Esophagus (tissue), 2 donors: ENCODE measurements at regions not wholly inside any gene's neighbourhood (a gene's known extent, or its start where the extent isn't known, plus 50 kb on each side); places are given as distances from the start of the nearest gene placed in this dataset.

Experiments
- H3K27ac ChIP-seq, 2 donors: one replicate each; pipeline ENCODE4 v1.5.1; 2013; ENCODE audit warnings: low read depth in 2 of 2, mild to moderate bottlenecking in 2 of 2, inconsistent platforms in 1 of 2, low read length in 1 of 2, moderate library complexity in 1 of 2
- H3K27me3 ChIP-seq, 2 donors: one replicate each; pipeline ENCODE4 v1.6.1; 2013; ENCODE audit warnings: low read length in 2 of 2, control low read depth in 1 of 2, mild to moderate bottlenecking in 1 of 2; ENCODE audit not compliant: insufficient read depth in 2 of 2, control insufficient read depth in 1 of 2
- H3K36me3 ChIP-seq, 2 donors: one replicate each; pipeline ENCODE4 v1.6.1; 2013; ENCODE audit warnings: low read length in 1 of 2; ENCODE audit not compliant: control insufficient read depth in 2 of 2, insufficient read depth in 2 of 2
- H3K4me1 ChIP-seq, 2 donors: one replicate each; pipeline ENCODE4 v1.6.1; 2013; ENCODE audit warnings: low read length in 1 of 2; ENCODE audit not compliant: control insufficient read depth in 2 of 2, insufficient read depth in 2 of 2
- H3K4me3 ChIP-seq, 2 donors: one replicate each; pipeline ENCODE4 v1.5.1; 2013; ENCODE audit warnings: low read length in 2 of 2, mild to moderate bottlenecking in 2 of 2, low read depth in 1 of 2, moderate library complexity in 1 of 2
- H3K9me3 ChIP-seq, 2 donors: one replicate each; pipeline ENCODE4 v1.6.1; 2013; ENCODE audit warnings: mild to moderate bottlenecking in 2 of 2, low read depth in 1 of 2, low read length in 1 of 2, moderate library complexity in 1 of 2; ENCODE audit not compliant: control insufficient read depth in 2 of 2, insufficient read depth in 1 of 2
- WGBS, 2 donors: extraction: QIAGEN DNeasy Blood & Tissue Kit; methylation state at CpG; one replicate each; pipeline ENCODE4 v1.1.7; 2013; 5-methylcytosine and 5-hydroxymethylcytosine counted together
- donor health status: healthy with polysubstance abuse.
- donor health status: Bipolar disorder and iron deficiency.

DNA sequence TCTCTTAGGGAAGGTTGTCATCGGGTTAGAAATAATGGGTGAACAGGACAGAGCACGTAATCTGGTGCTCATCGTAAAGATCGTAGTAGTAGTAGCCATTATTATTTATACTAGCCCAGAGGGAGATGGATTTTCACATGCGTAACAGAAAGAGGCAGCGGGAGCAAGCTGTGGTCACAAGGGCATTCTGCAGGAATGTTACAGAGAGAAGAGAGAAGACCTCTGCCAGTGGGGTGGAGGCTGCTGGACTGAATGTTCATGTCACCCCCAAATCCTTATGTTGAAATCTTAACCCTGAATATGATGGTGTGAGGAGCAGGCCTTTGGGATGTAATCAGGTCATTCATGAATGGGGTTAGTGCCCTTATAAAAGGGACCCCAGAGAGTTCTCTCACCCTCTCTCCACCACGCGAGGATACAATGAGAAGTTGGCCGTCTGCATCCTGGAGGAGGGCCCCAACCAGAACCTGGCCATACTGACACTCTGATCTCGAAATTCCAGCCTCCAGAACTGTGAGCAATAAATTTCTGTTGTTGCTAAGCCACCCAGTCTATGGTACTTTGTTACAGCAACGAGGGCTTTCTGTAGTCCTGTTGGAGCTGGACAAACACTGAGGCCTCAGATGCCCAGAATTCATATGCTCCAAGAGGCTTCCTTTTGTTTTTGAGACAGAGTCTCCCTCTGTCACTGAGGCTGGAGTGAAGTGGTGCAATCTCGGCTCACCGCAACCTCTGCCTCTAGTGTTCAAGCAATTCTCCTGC is 131.2 kb upstream of the MED13L start:
- Histone ChIP-seq H3K4me1 (no peaks in the 10 kb centered on the region), H3K27me3 (no peaks in the 10 kb centered on the region), H3K27ac (no peak overlapping the region), H3K4me3 (no peak overlapping the region), H3K9me3 (no peaks in the 10 kb centered on the region), H3K36me3 (no peaks in the 10 kb centered on the region)
- 92 to 94% methylated on average over 13 of the region's 13 CpGs for WGBS, 2 donors

DNA sequence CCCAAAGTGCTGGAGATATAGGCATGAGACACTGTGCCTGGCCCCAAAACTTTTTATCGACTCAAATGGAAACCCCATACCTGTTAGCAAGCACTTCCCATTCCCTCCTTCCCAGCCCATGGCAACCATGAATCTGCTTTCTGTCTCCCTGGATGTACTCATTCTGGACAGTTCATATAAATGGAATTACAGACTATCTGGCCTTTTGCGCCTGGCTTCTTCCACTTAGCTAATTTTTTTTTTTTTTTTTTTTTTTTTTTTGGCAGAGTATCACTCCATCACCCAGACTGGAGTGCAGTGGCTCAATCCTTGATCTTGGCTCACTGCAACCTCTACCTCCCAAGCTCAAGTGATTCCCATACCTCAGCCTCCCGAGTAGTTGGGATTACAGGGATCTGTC is 134.5 kb upstream of the MED13L start:
- H3K36me3 ChIP-seq, result no peaks in the 10 kb centered on the region
- H3K27me3 ChIP-seq, result no peaks in the 10 kb centered on the region
- no peaks in the 10 kb centered on the region for H3K4me1 ChIP-seq
- no peak overlapping the region for H3K4me3 ChIP-seq
- 84 to 95% methylated on average over 3 of the region's 3 CpGs for WGBS, 2 donors
- no peaks in the 10 kb centered on the region for H3K9me3 ChIP-seq
- no peak overlapping the region for H3K27ac ChIP-seq

DNA sequence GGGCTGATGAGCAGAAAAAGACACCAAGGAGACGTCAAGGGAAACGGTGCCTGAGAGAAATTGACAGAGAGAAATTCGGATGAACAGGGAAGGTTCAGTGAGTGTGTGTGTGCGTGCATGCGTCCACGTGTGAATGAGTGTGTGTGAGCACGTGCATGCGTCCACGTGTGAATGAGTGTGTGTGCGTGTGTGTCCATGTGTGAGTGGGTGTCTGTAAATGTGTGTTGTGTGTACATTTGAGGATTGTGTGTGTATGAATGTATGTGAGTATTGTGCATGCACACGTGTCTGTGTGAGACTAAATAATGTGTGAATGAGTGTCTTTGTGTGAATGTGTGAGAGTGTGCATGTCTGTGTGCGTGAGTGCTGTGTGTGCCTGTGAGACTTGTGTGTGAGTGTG is 137.4 kb upstream of the MED13L start:
- WGBS, 2 donors, result 79 to 81% methylated on average over 12 of the region's 12 CpGs
- Histone ChIP-seq H3K36me3 (no peaks in the 10 kb centered on the region), H3K9me3 (no peaks in the 10 kb centered on the region), H3K4me1 (no peaks in the 10 kb centered on the region), H3K27ac (no peak overlapping the region), H3K4me3 (no peak overlapping the region), H3K27me3 (no peaks in the 10 kb centered on the region)

DNA sequence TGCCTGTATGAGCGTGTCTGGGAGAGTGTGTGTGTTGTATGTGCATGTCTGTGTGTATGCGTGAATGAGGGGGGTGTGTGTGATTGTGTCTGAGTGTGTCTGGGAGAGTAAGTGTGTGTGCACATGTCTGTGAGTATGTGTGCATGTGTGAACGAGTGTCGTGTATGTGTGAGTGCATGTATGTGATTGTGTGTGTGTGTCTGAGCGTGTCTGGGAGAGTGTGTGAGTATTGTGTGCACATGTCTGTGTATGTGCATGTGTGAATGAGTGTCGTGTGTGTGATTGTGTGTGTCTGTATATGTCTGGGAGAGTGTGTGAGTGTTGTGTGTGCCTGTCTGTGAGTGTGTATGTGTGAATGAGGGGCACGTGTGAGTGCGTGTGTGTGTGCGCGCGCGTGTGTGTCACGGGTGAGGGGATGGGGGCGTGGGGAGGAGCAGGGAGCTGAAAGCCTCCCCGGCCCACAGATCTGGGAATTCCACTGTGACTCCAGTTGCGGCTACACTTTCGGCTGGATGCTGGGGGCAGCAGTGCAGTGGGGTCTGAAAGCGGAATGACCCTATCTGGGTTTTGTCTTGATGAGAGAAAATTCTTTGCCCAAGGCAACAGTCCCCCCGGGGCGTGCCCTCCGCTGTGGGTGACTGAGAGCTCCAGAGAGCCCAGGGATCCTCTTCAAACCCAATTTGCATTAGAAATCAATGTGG is 138.1 kb upstream of the MED13L start:
- Histone ChIP-seq H3K27me3 (no peaks in the 10 kb centered on the region), H3K4me3 (no peak overlapping the region), H3K36me3 (no peaks in the 10 kb centered on the region), H3K9me3 (no peaks in the 10 kb centered on the region), H3K4me1 (no peaks in the 10 kb centered on the region), H3K27ac (no peak overlapping the region)
- WGBS, 2 donors, result 90 to 91% methylated on average over 21 of the region's 21 CpGs

DNA sequence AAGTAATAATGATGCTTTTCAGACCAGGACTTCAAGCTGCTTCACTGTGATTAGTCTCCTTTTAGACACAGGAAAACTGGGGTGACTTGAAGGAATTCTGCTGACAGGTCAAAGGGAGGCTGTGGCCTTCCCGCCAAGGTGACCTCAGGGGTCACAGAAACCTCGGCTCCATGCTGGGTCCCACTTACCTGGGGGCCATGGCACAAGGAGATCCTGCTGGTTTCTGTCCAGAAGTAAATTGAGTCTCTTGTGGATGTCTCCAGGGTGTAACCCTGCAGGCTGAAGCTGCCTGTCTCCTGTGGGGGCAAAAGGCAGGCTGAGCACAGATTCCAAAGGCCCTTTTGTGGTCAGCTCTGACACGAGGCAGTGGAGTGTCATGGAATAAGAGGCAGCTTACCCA is 138.7 kb upstream of the MED13L start:
- H3K9me3 ChIP-seq, result no peaks in the 10 kb centered on the region
- H3K27me3 ChIP-seq, result no peaks in the 10 kb centered on the region
- WGBS, 2 donors, result 50 to 54% methylated on average over 3 of the region's 3 CpGs
- no peak overlapping the region for H3K27ac ChIP-seq
- H3K4me1 ChIP-seq, result no peaks in the 10 kb centered on the region
- no peaks in the 10 kb centered on the region for H3K36me3 ChIP-seq
- no peak overlapping the region for H3K4me3 ChIP-seq

DNA sequence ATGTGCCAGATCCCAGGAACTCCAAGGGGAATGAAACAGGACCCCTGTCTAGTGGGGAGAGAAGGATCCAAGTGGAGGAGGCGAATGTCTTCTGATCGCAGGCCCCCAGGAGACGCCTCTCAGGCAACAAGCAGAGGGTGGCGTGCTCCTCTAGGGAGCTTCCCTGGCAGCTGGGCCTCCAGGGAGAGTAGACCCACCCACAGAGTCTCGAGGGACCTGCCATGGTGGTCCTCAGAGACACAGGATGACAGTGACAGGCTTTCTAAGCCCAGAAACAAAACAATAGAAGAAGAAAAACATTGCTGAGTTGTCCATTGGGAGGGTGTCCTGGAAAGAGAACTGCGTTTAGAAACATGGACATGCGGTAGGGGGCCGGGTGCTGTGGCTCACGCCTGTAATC is 140.6 kb upstream of the MAP1LC3B2 start:
- Histone ChIP-seq H3K9me3 (no peaks in the 10 kb centered on the region), H3K4me1 (no peaks in the 10 kb centered on the region), H3K27me3 (no peaks in the 10 kb centered on the region), H3K4me3 (no peak overlapping the region), H3K36me3 (no peaks in the 10 kb centered on the region), H3K27ac (no peak overlapping the region)
- 87 to 92% methylated on average over 9 of the region's 9 CpGs for WGBS, 2 donors

DNA sequence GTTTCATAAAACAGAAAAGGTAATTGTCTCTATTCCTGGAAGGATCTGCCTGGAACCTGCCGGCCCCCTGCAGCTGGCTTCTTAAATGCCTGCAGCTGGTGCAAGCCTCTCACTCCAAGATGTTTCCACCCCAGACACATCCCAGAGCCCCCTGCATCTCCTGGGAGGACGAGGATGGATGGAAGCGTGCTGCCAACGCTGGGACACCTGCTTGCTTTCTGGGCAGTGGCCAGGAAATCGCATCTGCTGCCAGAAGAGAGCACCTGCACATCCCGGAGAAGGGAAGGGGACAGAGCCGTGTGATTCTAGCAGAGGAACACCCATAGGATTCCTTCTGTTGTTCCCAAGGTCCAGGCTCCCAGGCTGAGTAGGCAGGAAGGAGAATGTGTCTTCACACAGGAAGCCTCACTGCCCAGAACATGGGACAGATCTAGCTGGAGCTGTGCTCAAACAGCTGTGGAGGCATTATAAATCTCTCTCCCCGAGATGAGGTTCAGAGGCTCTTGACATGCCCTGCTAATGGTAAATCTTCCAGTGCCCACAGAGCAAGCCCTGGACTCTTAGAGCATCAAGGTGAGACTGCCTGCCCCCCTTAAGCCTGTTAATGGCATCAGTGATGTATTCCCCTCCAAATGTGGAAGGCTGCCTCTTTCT is 138.8 kb upstream of the MAP1LC3B2 start:
- no peak overlapping the region for H3K4me3 ChIP-seq
- 61 to 67% methylated on average over 8 of the region's 8 CpGs for WGBS, 2 donors
- H3K9me3 ChIP-seq, result no peaks in the 10 kb centered on the region
- H3K27me3 ChIP-seq, result no peaks in the 10 kb centered on the region
- no peak overlapping the region for H3K27ac ChIP-seq
- no peaks in the 10 kb centered on the region for H3K36me3 ChIP-seq
- H3K4me1 ChIP-seq, result no peaks in the 10 kb centered on the region

DNA sequence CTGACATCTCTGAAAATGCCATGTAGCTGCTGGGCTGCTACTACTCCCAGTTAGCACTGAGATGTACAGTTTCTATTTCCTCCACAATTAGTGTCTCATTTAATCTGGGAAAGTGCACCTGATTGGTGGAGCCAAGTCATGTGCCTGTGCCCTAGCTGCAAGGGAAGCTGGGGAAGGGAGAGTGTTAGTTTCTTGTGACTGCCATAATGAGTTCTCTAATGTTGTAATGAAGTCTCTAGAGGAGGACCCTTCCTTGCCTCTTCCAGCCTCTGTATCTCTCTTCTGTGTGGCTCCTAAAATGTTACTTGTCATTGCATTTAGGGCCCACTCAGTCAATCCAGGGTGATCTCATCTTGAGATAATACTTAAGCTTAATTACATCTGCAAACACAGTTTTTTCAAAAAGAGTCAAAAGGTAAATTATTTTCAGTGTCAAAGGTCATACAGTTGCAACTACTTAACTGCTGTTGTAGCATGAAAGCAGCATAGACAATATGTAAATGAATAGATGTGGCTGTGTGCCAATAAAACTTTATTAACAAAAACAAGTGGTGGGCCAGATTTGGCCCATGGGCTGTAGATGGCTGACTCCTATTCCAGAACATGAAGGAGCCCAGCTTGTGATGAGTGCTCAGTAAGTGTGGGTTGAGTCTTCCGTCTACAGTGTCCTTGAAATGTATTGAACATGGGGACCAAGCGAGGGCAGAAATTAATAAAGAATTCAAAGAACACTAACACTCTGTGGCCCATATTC is 137.2 kb upstream of the MAP1LC3B2 start:
- Histone ChIP-seq H3K4me1 (no peaks in the 10 kb centered on the region), H3K27ac (no peak overlapping the region), H3K9me3 (no peaks in the 10 kb centered on the region), H3K4me3 (no peak overlapping the region), H3K27me3 (no peaks in the 10 kb centered on the region), H3K36me3 (no peaks in the 10 kb centered on the region)
- WGBS, 2 donors, result 95 to 98% methylated on average over 2 of the region's 2 CpGs

DNA sequence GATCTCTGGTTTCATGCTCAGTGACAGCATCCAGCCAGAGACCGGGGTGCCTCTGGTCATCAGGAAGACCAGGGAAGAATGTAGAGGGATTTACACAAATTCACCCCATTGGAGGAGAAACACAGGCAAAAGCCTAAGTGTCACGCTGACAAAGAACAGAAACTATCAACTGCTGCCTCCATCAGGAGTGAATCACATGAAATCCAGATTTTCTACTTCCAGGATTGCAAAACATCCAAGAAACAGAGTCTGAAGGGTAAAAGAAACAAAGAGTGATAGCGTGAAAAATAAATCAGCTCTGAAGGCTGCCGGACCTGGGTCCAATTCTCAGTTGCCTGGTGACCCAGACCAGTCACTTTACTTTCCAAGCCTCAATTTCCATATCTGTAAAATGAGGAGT is 136.1 kb upstream of the MAP1LC3B2 start:
- no peak overlapping the region for H3K27ac ChIP-seq
- no peaks in the 10 kb centered on the region for H3K9me3 ChIP-seq
- no peak overlapping the region for H3K4me3 ChIP-seq
- H3K36me3 ChIP-seq, result no peaks in the 10 kb centered on the region
- WGBS, 2 donors, result 39 to 52% methylated on average over 4 of the region's 4 CpGs
- no peaks in the 10 kb centered on the region for H3K4me1 ChIP-seq
- no peaks in the 10 kb centered on the region for H3K27me3 ChIP-seq
